ENCODE measurements at regions not wholly inside any gene's neighbourhood (a gene's known extent, or its start where the extent isn't known, plus 50 kb on each side); places are given as distances from the start of the nearest gene placed in this dataset.

- in situ Hi-C loops (cut with MboI; ENCODE audit: low sequenced_read_pairs, unreplicated experiment): no loop called here
- DNase-seq (ENCODE audit: low spot score): peak; percentile 20
- no peak for TF ChIP-seq CTCF (IDR thresholded peaks at IDR 0.05; ENCODE audit: borderline replicate concordance, control extremely low read depth, extremely low read depth, insufficient read depth, missing control alignments)
Measured at GRCh38 chr2:19474128-19474527, 115.7 kb upstream of the OSR1 start.

- in situ Hi-C loops (cut with MboI; ENCODE audit: low sequenced_read_pairs, unreplicated experiment): no loop called here
- no peak for TF ChIP-seq CTCF (IDR thresholded peaks at IDR 0.05; ENCODE audit: borderline replicate concordance, control extremely low read depth, extremely low read depth, insufficient read depth, missing control alignments)
- DNase-seq (ENCODE audit: low spot score): no peak
Measured at GRCh38 chr2:19473350-19473749, 114.9 kb upstream of the OSR1 start.

GRCh38 chr2:19472391-19472978, 114.1 kb upstream of the OSR1 start:
- in situ Hi-C loops (cut with MboI; ENCODE audit: low sequenced_read_pairs, unreplicated experiment): no loop called here
- DNase-seq (ENCODE audit: low spot score): no peak
- no peak for TF ChIP-seq CTCF (IDR thresholded peaks at IDR 0.05; ENCODE audit: borderline replicate concordance, control extremely low read depth, extremely low read depth, insufficient read depth, missing control alignments)

- in situ Hi-C loops (cut with MboI; ENCODE audit: low sequenced_read_pairs, unreplicated experiment): no loop called here
- no peak for TF ChIP-seq CTCF (IDR thresholded peaks at IDR 0.05; ENCODE audit: borderline replicate concordance, control extremely low read depth, extremely low read depth, insufficient read depth, missing control alignments)
- DNase-seq (ENCODE audit: low spot score): no peak
Measured at GRCh38 chr2:19471491-19471890, 113.1 kb upstream of the OSR1 start.

- no peak for DNase-seq (ENCODE audit: low spot score)
- in situ Hi-C loops (cut with MboI; ENCODE audit: low sequenced_read_pairs, unreplicated experiment): no loop called here
- no peak for TF ChIP-seq CTCF (IDR thresholded peaks at IDR 0.05; ENCODE audit: borderline replicate concordance, control extremely low read depth, extremely low read depth, insufficient read depth, missing control alignments)
Measured at GRCh38 chr2:19465978-19466377, 107.6 kb upstream of the OSR1 start.

- in situ Hi-C loops (cut with MboI; ENCODE audit: low sequenced_read_pairs, unreplicated experiment): no loop called here
- no peak for TF ChIP-seq CTCF (IDR thresholded peaks at IDR 0.05; ENCODE audit: borderline replicate concordance, control extremely low read depth, extremely low read depth, insufficient read depth, missing control alignments)
- DNase-seq (ENCODE audit: low spot score): no peak
Measured at GRCh38 chr2:19462256-19462645, 103.8 kb upstream of the OSR1 start.
